Astrocyte of the spinal cord (primary cell): ENCODE measurements at regions not wholly inside any gene's neighbourhood (a gene's known extent, or its start where the extent isn't known, plus 50 kb on each side); places are given as distances from the start of the nearest gene placed in this dataset.

Experiments used
- DNase-seq: peaks from one replicate; pipeline ENCODE4 v3.0.0; 2011; ENCODE audit warnings: low read depth, low spot score
- H3K4me3 ChIP-seq: 2 replicates; pipeline ENCODE4 v1.5.1; 2011; ENCODE audit warnings: low read depth, mild to moderate bottlenecking, low read length, moderate library complexity
- CTCF ChIP-seq: IDR thresholded peaks from 2 replicates; pipeline ENCODE4 v1.5.1; 2012; ENCODE audit warnings: low read depth, mild to moderate bottlenecking, low read length, inconsistent platforms
- in situ Hi-C: cut with HindIII; loops from 2 replicates; pipeline ENCODE4 v1.10.0; 2017; ENCODE audit warnings: low sequenced_read_pairs

- TF ChIP-seq CTCF = no peak
- in situ Hi-C loops = no loop called here
- peak; percentile 52 for DNase-seq
These were observed 55.1 kb upstream of the BACH2 start for GRCh38 chr6:90351696-90352095.

GRCh38 chr6:90350689-90351554, 54.3 kb upstream of the BACH2 start:
- H3K4me3 ChIP-seq = no peak overlapping the region
- no peak for DNase-seq
- in situ Hi-C loops = no loop called here
- no peak for TF ChIP-seq CTCF

More at GRCh38 chr6:90351696-90352095, 55.1 kb upstream of the BACH2 start:
- H3K4me3 ChIP-seq = no peak overlapping the region

GRCh38 chr6:90347411-90347851, 50.8 kb upstream of the BACH2 start:
- in situ Hi-C loops = no loop called here

GRCh38 chr6:90346729-90347128, 50.1 kb upstream of the BACH2 start:
- in situ Hi-C loops = no loop called here
- no peak for TF ChIP-seq CTCF
- no peak overlapping the region for H3K4me3 ChIP-seq
- no peak for DNase-seq

More at GRCh38 chr6:90347411-90347851, 50.8 kb upstream of the BACH2 start:
- TF ChIP-seq CTCF = no peak
- DNase-seq = no peak
- no peak overlapping the region for H3K4me3 ChIP-seq
